ENCODE measurements at regions not wholly inside any gene's neighbourhood (a gene's known extent, or its start where the extent isn't known, plus 50 kb on each side); places are given as distances from the start of the nearest gene placed in this dataset.

DNA sequence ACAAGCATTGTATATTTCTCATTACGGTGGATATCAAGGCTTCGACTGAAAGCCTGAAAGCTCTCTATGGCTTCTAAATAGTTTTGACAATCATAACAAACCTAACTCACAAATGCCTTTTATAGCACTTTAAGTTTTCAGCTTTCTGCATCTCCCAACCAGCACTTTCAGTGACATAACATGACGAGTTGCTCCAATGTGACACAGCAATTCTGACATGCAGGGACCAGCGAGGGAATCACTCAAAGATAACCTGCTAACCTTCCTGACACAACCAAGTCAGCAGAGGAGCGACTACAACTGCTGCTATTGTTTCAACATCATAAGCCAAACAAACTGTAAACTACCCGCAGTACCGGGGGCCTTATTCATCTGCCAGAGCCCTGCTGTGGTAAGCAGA is 95.7 kb upstream of the CDH20 start:
- no peak overlapping the region for H3K4me3 Mint-ChIP-seq
- no peaks in the 10 kb centered on the region for H3K36me3 ChIP-seq (ENCODE audit: control insufficient read depth, insufficient read depth, low read length)
- no peak overlapping the region for H3K27ac ChIP-seq (ENCODE audit: low read depth, low read length)
- H3K4me3 ChIP-seq (ENCODE audit: low read length), result no peak overlapping the region
- no peak for DNase-seq
- no peak overlapping the region for H3K9ac ChIP-seq (ENCODE audit: extremely low read depth, low read length, poor library complexity, severe bottlenecking)
- H3K27me3 Mint-ChIP-seq (ENCODE audit: insufficient read depth), result no peaks in the 10 kb centered on the region
- TF ChIP-seq, protein P1, sequence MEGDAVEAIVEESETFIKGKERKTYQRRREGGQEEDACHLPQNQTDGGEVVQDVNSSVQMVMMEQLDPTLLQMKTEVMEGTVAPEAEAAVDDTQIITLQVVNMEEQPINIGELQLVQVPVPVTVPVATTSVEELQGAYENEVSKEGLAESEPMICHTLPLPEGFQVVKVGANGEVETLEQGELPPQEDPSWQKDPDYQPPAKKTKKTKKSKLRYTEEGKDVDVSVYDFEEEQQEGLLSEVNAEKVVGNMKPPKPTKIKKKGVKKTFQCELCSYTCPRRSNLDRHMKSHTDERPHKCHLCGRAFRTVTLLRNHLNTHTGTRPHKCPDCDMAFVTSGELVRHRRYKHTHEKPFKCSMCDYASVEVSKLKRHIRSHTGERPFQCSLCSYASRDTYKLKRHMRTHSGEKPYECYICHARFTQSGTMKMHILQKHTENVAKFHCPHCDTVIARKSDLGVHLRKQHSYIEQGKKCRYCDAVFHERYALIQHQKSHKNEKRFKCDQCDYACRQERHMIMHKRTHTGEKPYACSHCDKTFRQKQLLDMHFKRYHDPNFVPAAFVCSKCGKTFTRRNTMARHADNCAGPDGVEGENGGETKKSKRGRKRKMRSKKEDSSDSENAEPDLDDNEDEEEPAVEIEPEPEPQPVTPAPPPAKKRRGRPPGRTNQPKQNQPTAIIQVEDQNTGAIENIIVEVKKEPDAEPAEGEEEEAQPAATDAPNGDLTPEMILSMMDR (conservative IDR thresholded peaks at IDR 0.05), result no peak
- H3K9me3 Mint-ChIP-seq, result peaks cover 3% of the 10 kb centered on the region
- 92 to 100% methylated on average over 4 to 7 of the region's 7 CpGs for WGBS, 2 experiments (ENCODE audit: insufficient coverage in 1 of 2, insufficient read length in 1 of 2)
- H3K36me3 Mint-ChIP-seq (ENCODE audit: low read depth), result no peaks in the 10 kb centered on the region
- peaks cover 11% of the 10 kb centered on the region for H3K9me3 ChIP-seq (ENCODE audit: control insufficient read depth, low read length)
- H3K4me1 ChIP-seq (ENCODE audit: control insufficient read depth, insufficient read depth, low read length), result no peaks in the 10 kb centered on the region
- H3K4me1 Mint-ChIP-seq, result no peaks in the 10 kb centered on the region
- H3K27me3 ChIP-seq (ENCODE audit: control insufficient read depth, insufficient read depth, low read length, poor library complexity, severe bottlenecking), result no peaks in the 10 kb centered on the region
- H3K27ac Mint-ChIP-seq, result no peak overlapping the region

DNA sequence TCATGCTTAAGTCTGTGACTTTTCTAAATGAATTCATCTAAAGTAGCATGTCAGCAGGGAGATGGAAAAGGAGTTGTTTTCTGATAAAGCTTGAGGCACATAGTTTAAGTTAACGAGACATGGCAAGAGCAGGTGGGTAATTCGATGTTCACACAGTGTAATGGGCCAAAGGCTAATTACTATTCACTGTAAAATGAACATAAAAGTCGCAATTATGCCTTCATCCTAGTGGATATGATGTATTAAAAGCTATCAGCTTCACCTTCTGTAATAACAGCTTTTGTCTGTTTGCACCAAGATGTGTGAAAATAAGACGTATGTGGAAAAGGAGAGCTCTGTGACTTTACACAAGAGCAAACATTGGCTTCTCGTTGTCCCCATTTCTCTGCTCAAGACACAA is 94.2 kb upstream of the CDH20 start:
- H3K27ac Mint-ChIP-seq, result no peak overlapping the region
- no peak for DNase-seq
- TF ChIP-seq, protein P1 (conservative IDR thresholded peaks at IDR 0.05), result no peak
- Histone ChIP-seq H3K9ac (ENCODE audit: extremely low read depth, low read length, poor library complexity, severe bottlenecking) (no peak overlapping the region), H3K36me3 (ENCODE audit: control insufficient read depth, insufficient read depth, low read length) (no peaks in the 10 kb centered on the region), H3K9me3 (ENCODE audit: control insufficient read depth, low read length) (peaks cover 11% of the 10 kb centered on the region), H3K27me3 (ENCODE audit: control insufficient read depth, insufficient read depth, low read length, poor library complexity, severe bottlenecking) (no peaks in the 10 kb centered on the region), H3K4me3 (ENCODE audit: low read length) (no peak overlapping the region), H3K4me1 (ENCODE audit: control insufficient read depth, insufficient read depth, low read length) (no peaks in the 10 kb centered on the region), H3K27ac (ENCODE audit: low read depth, low read length) (no peak overlapping the region)
- H3K9me3 Mint-ChIP-seq, result peaks cover 3% of the 10 kb centered on the region
- H3K36me3 Mint-ChIP-seq (ENCODE audit: low read depth), result no peaks in the 10 kb centered on the region
- no peak overlapping the region for H3K4me3 Mint-ChIP-seq
- whole genome bisulfite sequencing, 2 experiments (ENCODE audit: insufficient coverage in 1 of 2, insufficient read length in 1 of 2), result 91 to 96% methylated on average over 5 of the region's 5 CpGs
- no peaks in the 10 kb centered on the region for H3K27me3 Mint-ChIP-seq (ENCODE audit: insufficient read depth)
- H3K4me1 Mint-ChIP-seq, result no peaks in the 10 kb centered on the region

DNA sequence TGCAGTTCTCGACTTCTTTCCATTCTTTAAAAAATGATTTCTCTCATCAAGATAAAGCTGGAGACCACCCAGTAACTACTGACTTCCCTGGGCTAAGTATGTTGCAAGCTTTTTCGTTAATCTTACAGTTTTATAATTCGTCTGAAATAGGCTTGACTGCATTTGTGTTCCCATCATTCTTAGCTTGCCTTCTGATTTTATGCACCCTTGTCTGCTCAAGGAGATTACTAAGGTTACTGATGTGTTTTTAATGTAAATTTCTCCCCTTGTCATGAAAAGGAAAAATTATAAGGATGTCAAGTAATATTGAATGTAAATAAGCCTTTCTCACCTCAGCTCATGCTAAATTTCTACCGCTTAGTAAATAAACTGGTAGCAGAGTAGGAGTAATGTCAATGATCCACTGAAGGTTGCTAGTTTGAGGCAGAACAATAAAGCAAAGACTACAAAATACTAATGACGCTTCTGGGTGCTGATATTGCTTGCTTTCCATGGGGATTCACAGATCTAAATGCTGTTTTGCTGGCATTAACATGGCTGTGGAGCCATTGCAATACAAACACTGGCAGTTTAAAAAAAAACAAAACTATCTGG is 91.9 kb upstream of the CDH20 start:
- H3K9ac ChIP-seq (ENCODE audit: extremely low read depth, low read length, poor library complexity, severe bottlenecking), result no peak overlapping the region
- H3K4me1 ChIP-seq (ENCODE audit: control insufficient read depth, insufficient read depth, low read length), result no peaks in the 10 kb centered on the region
- H3K9me3 ChIP-seq (ENCODE audit: control insufficient read depth, low read length), result peaks cover 11% of the 10 kb centered on the region
- H3K27me3 Mint-ChIP-seq (ENCODE audit: insufficient read depth), result no peaks in the 10 kb centered on the region
- H3K27ac Mint-ChIP-seq, result no peak overlapping the region
- H3K4me3 Mint-ChIP-seq, result no peak overlapping the region
- H3K36me3 ChIP-seq (ENCODE audit: control insufficient read depth, insufficient read depth, low read length), result no peaks in the 10 kb centered on the region
- no peak overlapping the region for H3K4me3 ChIP-seq (ENCODE audit: low read length)
- no peaks in the 10 kb centered on the region for H3K27me3 ChIP-seq (ENCODE audit: control insufficient read depth, insufficient read depth, low read length, poor library complexity, severe bottlenecking)
- H3K27ac ChIP-seq (ENCODE audit: low read depth, low read length), result no peak overlapping the region
- TF ChIP-seq, protein P1 (conservative IDR thresholded peaks at IDR 0.05), result no peak
- no peaks in the 10 kb centered on the region for H3K4me1 Mint-ChIP-seq
- H3K36me3 Mint-ChIP-seq (ENCODE audit: low read depth), result no peaks in the 10 kb centered on the region
- peaks cover 3% of the 10 kb centered on the region for H3K9me3 Mint-ChIP-seq
- no peak for DNase-seq
- WGBS, 2 experiments (ENCODE audit: insufficient coverage in 1 of 2, insufficient read length in 1 of 2), result 77 to 95% methylated on average over 3 to 5 of the region's 5 CpGs
